GM21381 (cell line): ENCODE measurements at regions not wholly inside any gene's neighbourhood (a gene's known extent, or its start where the extent isn't known, plus 50 kb on each side); places are given as distances from the start of the nearest gene placed in this dataset.

Experiments
- ATAC-seq: cut with Tn5 transposase; IDR thresholded peaks from one replicate; pipeline ENCODE4 v1.9.1; 2021; ENCODE audit warnings: mild to moderate bottlenecking, moderate library complexity; ENCODE audit not compliant: unreplicated experiment

DNA sequence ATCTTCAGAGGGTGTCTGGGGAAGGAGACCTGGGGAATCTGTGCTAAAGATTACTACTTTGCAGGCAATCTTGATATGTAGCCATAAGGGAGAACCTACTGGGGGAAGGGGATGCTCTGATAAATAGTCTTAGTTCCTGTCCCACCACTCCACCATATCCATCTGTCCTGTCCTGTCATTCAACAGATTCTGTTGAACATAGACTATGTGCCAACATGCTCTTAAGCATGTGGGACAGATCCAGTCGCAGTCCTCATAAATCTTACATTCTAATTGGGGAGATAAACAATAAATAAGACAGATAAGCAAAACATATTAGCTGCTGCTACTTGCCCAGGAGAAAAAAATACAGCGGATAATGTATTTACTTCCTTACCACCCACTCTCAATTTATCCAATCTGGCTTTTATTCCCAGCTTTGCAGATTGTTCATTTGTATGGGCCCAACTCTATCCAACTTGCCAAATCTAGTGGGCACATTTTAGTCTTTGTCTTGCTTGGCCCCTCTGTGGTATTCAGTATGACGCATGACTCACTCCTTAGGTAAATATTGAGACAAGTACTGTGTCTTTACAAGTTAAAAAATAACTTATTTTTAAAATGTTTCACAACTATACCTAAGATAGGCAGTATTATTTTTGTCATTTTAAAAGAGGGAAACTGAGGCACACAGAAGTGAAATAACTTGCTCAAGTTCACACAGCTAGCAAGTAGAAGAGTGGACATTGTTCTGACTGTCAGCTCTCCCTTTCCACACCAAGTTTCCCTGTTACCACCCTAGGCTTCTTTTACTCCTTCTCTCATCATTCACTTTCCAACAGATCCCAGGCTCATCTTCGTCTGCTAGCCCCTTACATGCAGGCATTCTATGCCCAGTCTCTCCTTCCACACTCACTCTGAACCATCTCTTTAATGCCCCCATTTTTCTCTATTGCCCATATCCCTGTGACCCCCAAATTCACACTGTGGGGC is 133.6 kb upstream of the SESN3 start:
- ATAC-seq: no peak

DNA sequence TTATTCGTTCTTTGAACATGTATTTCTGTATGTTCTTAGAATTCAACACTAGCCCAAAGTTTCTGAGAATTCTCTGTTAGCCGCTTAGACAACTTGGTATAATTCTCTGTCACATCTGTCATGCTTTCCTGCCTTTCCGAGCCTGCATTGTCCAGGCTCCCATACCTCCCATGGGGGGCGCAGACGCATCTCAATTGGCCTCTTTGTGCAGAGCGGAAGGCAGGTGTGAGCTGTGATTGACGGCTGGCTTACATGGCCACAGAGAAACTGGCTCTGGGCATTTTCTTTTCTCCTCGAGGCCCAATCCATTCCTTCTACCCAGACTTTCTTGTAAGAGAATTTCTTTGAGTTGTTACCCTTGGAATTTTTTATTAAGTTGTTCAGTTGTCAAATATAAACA is 132.7 kb upstream of the SESN3 start:
- no peak for ATAC-seq

DNA sequence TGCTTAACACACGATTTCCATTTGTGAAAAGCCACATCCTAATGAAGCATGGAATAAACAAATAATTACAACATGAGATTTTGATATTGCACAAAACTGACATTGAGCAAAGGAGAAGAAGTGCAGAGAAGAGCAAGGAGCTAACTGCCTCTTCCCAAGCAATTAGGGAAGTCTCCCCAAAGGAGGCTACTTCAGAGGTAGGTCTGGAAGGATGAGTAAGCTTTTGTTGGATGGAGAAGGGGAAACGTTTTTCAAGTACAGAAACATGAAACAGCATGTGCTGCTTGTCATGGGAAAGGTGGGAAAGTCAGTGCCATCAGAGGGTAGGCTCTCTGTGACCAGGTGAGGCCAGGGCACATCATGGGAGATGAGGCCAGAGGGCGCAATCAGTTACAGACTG is 132.2 kb upstream of the SESN3 start:
- ATAC-seq: no peak

DNA sequence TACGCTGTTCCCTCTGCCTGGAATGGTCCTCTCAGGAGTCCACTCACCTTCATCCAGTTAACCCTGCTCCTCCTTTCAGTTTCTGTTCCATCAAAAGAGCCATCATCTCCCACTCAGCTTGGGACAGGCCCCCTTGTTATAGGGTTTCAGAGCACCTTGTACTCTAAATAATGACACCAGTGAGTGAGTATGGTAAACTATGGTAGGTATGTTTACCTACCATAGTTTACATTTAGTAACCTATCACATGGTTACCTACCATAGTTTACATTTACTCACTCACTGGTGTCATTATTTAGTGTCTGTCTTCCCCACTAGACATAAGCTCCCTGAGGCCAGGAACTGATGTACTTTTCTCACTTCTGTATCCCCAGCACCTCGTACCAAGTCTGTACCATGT is 130.2 kb upstream of the SESN3 start:
- no peak for ATAC-seq

DNA sequence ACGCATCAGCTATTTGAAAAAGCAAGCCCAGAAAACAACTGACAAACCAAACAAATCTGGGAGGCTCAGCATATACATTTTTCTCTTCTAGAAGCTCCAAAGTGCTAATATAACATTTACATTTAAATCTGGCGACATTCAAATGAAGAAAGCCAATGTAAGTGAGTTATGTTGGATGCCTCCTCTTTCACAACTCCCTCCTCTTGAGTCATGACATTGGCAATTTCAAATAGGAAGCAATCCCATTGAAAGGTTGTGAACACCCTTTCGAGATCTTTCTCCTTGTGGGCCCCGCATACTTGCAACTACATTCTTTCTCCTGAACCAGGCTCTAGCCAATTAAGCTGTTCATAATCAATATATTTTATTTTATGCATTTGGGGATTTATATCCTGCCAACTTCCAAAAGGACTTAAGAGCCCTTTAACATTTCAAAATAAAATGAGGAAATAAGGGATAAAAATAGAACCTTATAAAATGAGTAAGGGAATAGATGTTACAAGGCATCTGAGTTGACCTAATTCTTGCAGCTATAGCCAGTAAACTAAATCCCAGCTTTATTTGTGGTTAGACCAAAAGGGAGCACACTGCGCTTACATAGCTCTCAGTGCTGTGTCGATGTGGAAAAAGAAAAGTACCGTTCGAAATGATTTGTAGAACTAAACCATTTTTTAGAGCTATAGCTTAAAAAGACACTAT is 129.5 kb upstream of the SESN3 start:
- ATAC-seq: no peak

DNA sequence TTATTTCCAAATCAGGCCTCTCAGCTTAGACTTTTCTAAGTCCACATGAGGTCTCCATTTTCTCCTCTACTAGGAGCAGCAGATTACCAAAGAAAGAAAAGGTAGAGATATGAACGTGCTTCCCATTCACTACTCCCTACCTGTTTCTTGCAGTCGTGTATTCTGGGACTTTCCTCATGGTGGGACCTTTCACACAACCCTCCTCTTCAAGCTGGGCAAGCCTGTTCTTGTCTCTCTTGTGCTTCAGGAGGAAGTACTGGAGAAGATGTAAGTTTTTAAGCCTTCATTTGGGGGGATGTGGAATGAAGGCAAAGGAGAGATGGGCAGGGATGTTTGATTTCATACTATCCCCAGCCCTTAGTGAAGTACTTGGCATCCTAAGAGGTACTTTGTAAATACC is 128.8 kb upstream of the SESN3 start:
- no peak for ATAC-seq

DNA sequence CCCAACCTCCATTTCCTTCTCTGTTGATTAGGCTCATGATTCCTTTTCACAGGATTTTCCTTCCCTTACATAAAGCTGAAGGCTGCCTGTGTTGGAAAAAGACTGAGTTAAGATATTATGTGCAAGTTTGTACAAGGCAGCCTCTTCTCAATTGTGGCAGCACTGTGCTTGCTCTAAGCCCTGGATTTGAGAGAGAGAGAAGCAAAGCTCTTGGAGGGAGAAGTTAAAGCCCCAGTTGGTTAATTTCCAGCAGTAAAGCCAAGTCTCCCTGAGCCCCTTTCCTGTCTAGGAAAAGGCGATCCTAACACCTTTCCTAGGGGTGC is 128.3 kb upstream of the SESN3 start:
- ATAC-seq: no peak

DNA sequence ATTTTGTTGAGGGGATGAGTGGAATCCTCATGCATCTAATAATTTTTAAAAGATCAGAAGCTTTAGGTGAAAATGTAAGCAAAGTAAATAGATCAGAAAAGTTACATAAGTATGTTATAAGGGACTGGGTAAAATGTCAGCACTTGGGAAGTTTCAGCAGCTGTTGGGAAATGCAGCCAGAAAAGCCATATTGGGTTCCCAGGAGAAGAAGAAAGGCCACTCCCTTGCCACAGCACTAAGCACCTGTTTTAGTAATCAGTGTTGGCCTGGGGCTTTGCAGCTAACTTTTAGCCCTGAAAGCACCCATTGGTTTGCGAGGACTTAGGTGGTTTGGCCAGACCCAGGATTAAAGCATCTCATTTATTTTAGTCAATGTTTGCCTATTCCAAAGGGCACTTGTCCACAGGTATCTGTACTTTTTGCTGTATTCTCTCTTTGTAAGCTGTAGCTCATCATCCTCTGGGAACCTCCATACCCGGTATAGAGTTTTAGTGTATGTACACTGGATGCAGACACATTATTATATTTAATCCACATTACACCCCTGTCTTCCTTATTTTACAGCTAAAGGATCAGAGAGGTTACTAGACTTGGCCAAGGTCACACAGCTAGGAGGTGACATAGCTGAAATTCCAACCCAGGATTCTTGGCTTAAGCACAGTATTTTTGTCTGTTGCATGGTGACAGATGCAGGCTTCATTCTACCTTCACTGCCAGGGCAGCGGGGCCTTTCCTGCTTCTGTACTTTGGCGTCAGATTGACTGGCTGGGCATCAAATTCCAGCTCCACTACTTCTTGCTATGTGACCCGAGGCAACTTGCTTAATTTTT is 127.7 kb upstream of the SESN3 start:
- ATAC-seq: no peak

DNA sequence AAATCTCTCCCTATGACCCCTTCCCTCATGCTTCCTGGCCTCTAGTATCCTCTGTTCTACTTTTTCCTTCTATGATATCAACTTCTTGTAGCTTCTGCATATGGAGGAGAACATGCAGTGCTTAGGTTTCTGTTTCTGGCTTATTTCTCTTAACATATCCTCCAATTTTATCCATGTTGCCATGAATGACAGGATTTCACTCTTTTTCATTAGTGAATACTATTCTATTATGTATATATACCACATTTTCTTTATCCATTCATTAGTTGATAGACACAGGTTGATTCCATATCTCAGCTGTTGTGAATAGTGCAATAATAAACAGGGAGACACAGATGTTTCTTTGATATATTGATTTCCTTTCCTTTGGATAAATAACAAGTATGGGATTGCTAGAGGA is 123.3 kb upstream of the SESN3 start:
- ATAC-seq: no peak

DNA sequence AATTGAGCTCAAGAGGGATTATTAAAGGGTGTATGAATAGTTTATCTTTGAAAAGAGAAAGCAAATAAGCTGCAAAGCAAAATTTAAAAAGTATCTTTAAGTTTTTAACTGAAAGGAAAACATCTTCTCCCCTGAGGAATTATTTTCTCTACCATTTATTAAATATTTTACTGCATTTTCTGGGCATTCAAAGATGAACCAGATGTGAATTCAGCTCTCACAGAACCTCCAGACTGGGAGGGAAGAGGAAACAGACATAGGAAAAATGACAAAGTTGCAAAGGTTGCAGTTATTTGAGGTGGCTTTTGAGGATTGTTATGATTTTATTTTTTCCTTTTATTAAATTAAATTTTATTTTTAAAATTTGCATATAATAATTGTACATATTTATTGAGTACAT is 122.7 kb upstream of the SESN3 start:
- no peak for ATAC-seq

DNA sequence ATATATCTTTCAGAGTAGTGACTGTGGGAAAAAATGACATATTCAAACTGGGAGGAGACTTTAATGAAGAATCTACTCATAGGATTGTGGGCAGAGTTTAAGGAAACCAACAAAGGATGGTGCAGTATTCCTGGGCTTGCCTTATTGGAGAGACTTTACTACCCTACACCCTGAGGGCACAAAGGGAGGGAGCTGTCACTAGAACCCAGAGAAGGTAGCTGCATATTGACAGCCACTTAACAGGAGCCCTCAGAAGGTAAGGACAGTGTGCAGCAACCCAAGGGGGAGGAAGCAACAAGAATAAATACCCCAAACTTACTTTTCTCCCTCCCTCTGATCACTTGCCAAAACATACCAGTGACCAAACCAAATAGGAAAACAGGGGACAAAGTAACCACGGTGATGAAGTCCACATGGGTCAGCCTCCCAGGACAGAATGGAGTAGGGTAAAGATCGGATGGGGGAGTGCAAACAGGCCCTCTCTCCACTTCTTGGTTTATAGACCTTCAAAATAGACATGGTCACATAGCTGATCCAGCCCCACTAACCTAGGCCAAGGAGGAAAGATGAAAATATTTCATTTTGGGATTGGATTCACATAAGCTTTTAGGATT is 121.8 kb upstream of the SESN3 start:
- ATAC-seq: no peak

DNA sequence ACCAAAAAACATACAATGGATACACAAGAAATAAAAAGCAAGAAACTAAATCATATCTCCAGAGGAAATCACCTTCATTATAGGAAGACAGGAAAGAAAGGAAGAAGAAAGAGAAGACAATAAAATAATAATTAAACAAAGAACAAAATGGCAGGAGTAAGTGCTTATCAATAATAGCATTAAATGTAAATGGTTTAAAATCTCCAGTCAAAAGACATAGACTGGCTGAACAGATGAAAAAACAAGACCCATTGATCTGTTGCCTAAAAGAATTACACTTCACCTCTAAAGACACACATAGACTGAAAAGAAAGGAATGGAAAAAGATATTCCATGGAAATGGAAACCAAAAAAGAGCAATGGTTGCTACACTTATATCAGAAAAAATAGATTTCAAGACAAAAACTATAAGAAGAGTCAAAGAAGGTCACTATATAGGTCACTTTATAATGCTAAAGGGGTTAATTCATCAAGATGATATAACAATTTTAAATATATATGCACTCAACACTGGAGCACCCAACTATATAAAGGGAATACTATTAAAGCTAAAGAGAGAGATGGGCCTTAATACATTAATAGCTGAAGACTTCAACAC is 118.4 kb upstream of the SESN3 start:
- no peak for ATAC-seq

DNA sequence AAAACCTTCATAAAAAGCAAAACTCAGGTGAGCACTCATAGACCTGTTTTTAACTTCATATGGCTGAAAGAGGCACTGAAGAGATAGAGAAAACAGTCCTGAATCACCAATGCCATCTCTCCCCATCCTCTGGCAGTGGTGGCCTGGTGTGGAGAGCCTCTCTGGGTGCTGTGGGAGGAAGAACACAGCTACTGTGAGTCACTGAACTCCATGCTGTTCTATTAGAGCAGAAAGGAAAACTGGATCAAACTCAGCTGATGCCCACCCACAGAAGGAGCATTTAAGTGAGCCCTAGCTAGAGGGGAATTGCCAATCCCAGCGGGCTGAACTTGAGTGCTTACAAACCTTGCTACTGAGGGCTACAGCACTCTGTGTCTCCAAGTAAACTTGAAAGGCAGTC is 115.3 kb upstream of the SESN3 start:
- no peak for ATAC-seq

DNA sequence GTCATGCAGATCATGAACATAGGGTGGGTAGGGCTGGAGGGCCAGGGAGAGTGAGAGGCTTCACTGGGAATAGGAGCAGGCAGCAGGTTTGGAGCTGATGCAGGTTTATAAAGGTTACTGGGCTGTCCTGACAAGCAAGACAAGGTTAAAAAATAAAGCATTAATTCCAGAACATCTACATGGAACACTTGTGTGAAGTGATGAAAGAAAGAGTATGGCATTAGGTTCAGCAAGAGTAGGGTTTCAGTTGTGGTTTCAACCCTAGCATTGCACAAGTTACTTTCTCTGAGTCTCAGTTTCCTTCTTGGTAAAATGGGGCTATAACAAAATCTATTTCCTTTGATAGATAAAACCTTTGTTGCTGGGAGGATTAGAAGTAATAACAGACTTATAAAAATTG is 114.6 kb upstream of the SESN3 start:
- ATAC-seq: peak; percentile 79

DNA sequence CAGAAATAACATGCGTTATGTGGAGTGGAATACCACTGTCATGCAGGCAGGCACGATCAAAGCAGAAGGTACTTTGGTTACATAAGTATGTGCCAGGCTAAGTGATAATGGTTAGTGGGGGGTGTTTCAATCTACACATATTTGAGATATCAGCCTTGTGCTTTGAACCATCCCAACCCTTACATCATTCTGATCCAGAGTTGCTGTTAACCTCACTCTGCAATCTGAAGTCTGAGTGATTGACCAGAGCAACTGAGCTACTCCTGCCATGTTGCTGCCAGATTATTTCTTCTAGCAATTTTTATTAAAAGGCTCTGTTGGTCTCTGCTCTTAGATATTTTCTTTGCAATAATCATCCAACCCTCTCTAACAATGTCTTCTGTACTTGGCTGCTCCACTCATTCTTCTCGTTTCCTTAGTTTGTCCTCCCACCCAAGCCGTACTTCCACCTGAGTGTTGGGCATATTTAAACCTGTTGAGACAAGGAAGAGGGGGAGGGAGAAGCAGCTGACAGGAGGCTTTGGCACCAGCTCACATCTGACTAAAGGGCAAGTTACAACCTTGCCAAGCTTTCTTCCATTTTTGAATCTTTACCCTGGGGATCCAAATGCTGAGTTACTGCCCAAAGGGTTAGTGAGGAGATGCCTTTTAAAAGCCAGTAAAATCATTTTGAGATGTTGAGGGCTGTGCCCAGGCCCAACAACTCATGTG is 114.1 kb upstream of the SESN3 start:
- no peak for ATAC-seq

DNA sequence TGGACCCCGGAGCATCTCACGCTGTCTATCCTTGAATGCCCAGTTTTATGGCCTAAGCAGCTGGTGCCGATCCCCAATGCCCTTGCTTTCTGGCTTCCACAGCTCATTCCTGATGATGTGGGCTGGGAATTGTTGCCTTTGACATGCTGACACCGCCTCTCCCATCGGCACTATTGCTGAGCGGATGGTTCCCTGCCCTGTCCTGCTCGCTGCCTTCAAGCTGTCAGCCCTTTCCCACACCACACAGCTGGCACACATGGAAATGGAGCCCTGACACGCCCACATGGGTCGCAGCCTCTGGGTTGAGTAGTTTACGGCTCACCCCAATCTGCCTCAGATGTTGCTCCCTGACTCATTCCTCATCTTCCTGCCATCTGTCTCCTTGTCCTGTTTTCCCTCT is 110.2 kb upstream of the SESN3 start:
- ATAC-seq: no peak

DNA sequence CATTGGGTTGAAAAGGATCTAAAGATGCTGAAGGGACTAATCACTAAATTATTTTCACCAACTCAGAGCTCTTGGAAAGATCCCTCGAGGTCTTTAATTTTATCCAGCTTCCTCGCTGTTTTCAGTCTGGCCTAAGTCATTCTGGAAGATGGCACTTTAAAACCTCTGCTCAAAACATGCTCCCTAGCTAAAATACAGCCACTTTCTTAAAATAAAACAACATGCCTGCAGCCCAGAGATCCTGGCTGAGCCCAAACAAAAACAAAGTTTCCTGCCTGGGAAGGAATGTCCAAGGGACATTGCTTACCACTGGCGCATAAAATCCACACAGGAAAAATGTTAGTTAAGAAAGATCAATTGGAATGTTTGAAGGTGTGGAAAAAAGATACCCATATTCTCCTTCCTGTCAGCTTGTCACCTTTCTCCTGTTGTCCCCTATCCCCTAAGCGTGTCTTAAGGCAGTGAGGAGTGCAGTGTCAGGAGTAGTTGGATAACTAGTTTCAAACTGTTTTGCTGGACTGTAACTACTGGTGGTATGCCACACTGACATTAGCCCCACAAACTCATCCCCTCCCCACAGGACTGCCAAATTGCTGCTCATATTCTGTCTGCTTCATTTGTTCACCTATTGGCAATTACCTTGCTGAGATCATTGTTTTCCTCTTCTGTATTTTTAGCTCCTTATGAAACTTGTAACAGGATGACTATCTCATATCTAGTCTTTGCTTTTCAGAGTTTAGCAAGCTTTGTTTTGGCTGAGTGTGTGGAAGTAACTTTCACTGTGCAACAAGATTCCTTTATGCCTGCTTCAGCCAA is 108.3 kb upstream of the SESN3 start:
- no peak for ATAC-seq

DNA sequence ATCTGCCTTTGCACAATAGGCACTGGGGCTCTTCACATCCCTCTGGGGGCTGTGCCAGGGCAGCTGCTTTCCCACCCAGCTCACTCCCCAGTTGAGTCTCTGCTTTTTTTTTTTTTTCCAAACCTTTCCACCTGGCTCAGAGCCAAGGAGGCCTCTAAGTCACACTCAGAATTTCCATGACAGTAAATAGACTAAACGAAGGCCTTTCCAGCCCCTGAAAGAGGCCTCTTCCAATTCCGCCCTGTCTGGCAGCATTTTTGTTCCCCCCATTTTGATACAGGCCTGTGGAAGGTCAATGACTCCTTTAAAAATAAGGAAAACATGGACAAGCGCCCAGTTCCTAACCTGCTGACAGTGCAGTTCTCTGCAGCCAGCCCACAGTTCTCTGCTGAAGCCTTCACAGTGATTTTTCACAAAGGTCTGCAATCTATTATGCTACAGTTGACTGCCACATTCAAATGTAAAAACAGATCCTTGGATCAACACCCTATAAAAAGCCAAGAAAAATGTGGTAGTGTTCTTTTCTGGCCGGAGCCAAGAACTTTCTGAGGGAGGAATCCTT is 107.5 kb upstream of the SESN3 start:
- ATAC-seq: no peak

DNA sequence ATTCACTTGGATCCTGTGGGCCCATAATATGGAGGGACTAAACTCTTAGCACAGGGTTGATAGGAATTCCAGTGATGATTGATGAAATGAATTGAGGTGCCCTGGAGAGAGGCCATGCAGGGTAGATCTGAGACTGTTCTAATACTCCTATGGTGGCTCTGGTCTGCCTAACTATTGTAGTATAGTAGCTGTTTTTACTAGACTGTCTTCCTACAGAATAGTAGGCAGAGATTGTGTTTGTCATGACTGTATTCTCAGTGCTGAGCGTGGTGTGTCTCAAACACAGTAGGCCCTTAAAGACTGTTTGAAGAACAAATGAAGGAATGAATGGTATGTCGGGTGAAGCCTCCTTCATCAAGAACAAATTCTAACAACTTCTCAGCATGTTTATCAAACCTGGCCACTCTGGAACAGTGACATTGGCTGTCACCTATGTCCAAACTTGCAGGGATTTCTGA is 107.0 kb upstream of the SESN3 start:
- peak; percentile 8 for ATAC-seq
